HG03469 (cell line): ENCODE measurements at regions not wholly inside any gene's neighbourhood (a gene's known extent, or its start where the extent isn't known, plus 50 kb on each side); places are given as distances from the start of the nearest gene placed in this dataset.

ENCODE experiments used
- ATAC-seq: cut with Tn5 transposase; IDR thresholded peaks from one replicate; pipeline ENCODE4 v1.9.1; 2021; ENCODE audit warnings: mild to moderate bottlenecking, moderate library complexity, moderate number of reproducible peaks; ENCODE audit not compliant: unreplicated experiment

GRCh38 chr20:57009775-57010174 is 256.7 kb downstream of the BMP7 start:
- ATAC-seq = no peak

GRCh38 chr20:57012691-57013090 is 253.8 kb downstream of the BMP7 start:
- no peak for ATAC-seq

GRCh38 chr20:57013217-57013616 is 253.2 kb downstream of the BMP7 start:
- ATAC-seq = no peak

- no peak for ATAC-seq
Measured at GRCh38 chr20:57013741-57014140, 252.7 kb downstream of the BMP7 start.

GRCh38 chr20:57020364-57020763 is 246.1 kb downstream of the BMP7 start:
- ATAC-seq = no peak

GRCh38 chr20:57022306-57022705 is 244.1 kb downstream of the BMP7 start:
- no peak for ATAC-seq

GRCh38 chr20:57023007-57023406 is 243.4 kb downstream of the BMP7 start:
- no peak for ATAC-seq

- no peak for ATAC-seq
Measured at GRCh38 chr20:57023997-57024396, 242.4 kb downstream of the BMP7 start.

- no peak for ATAC-seq
Measured at GRCh38 chr20:57024849-57025248, 241.6 kb downstream of the BMP7 start.

- ATAC-seq = no peak
Measured at GRCh38 chr20:57025261-57025660, 241.2 kb downstream of the BMP7 start.

- ATAC-seq = no peak
Measured at GRCh38 chr20:57025666-57026224, 240.7 kb downstream of the BMP7 start.

- ATAC-seq = no peak
Measured at GRCh38 chr20:57027777-57028176, 238.7 kb downstream of the BMP7 start.

GRCh38 chr20:57030611-57031600 is 235.5 kb downstream of the BMP7 start:
- no peak for ATAC-seq

GRCh38 chr20:57031867-57032355 is 234.5 kb downstream of the BMP7 start:
- ATAC-seq = no peak

GRCh38 chr20:57032847-57033246 is 233.6 kb downstream of the BMP7 start:
- no peak for ATAC-seq

- no peak for ATAC-seq
Measured at GRCh38 chr20:57034001-57034400, 232.4 kb downstream of the BMP7 start.

- ATAC-seq = no peak
Measured at GRCh38 chr20:57037689-57038088, 228.8 kb downstream of the BMP7 start.

GRCh38 chr20:57038608-57039440 is 227.6 kb downstream of the BMP7 start:
- ATAC-seq = no peak

- no peak for ATAC-seq
Measured at GRCh38 chr20:57040466-57040865, 226.0 kb downstream of the BMP7 start.

- no peak for ATAC-seq
Measured at GRCh38 chr20:57040924-57041323, 225.5 kb downstream of the BMP7 start.

GRCh38 chr20:57043091-57043490 is 223.3 kb downstream of the BMP7 start:
- no peak for ATAC-seq
